HG03060 (cell line): ENCODE measurements at regions not wholly inside any gene's neighbourhood (a gene's known extent, or its start where the extent isn't known, plus 50 kb on each side); places are given as distances from the start of the nearest gene placed in this dataset.

Source experiments
- ATAC-seq: cut with Tn5 transposase; IDR thresholded peaks from one replicate; pipeline ENCODE4 v1.9.1; 2021; ENCODE audit warnings: low read depth, moderate number of reproducible peaks; ENCODE audit not compliant: unreplicated experiment

- no peak for ATAC-seq
Observed at GRCh38 chr6:119591235-119591634, 241.7 kb upstream of the MAN1A1 start.

GRCh38 chr6:119590066-119590465, 240.5 kb upstream of the MAN1A1 start:
- no peak for ATAC-seq

- ATAC-seq, result no peak
Observed at GRCh38 chr6:119587537-119587936, 238.0 kb upstream of the MAN1A1 start.

GRCh38 chr6:119586250-119586882, 236.8 kb upstream of the MAN1A1 start:
- ATAC-seq, result peak; percentile 58

- no peak for ATAC-seq
Observed at GRCh38 chr6:119584088-119584487, 234.5 kb upstream of the MAN1A1 start.

GRCh38 chr6:119581220-119581619, 231.7 kb upstream of the MAN1A1 start:
- no peak for ATAC-seq

- ATAC-seq, result no peak
Observed at GRCh38 chr6:119575721-119576120, 226.2 kb upstream of the MAN1A1 start.

- ATAC-seq, result no peak
Observed at GRCh38 chr6:119568580-119568979, 219.0 kb upstream of the MAN1A1 start.

GRCh38 chr6:119566546-119567260, 217.1 kb upstream of the MAN1A1 start:
- no peak for ATAC-seq

- no peak for ATAC-seq
Observed at GRCh38 chr6:119565893-119566292, 216.3 kb upstream of the MAN1A1 start.

GRCh38 chr6:119562168-119562567, 212.6 kb upstream of the MAN1A1 start:
- ATAC-seq, result no peak

GRCh38 chr6:119559586-119559985, 210.0 kb upstream of the MAN1A1 start:
- no peak for ATAC-seq

- no peak for ATAC-seq
Observed at GRCh38 chr6:119557239-119557638, 207.7 kb upstream of the MAN1A1 start.

GRCh38 chr6:119552021-119552420, 202.5 kb upstream of the MAN1A1 start:
- ATAC-seq, result no peak

- no peak for ATAC-seq
Observed at GRCh38 chr6:119547024-119547423, 197.5 kb upstream of the MAN1A1 start.

- no peak for ATAC-seq
Observed at GRCh38 chr6:119545245-119545644, 195.7 kb upstream of the MAN1A1 start.

GRCh38 chr6:119544325-119545175, 195.0 kb upstream of the MAN1A1 start:
- ATAC-seq, result no peak

- ATAC-seq, result no peak
Observed at GRCh38 chr6:119543332-119543731, 193.8 kb upstream of the MAN1A1 start.

GRCh38 chr6:119542037-119542436, 192.5 kb upstream of the MAN1A1 start:
- no peak for ATAC-seq

- ATAC-seq, result no peak
Observed at GRCh38 chr6:119541132-119541905, 191.8 kb upstream of the MAN1A1 start.

GRCh38 chr6:119540417-119540816, 190.9 kb upstream of the MAN1A1 start:
- ATAC-seq, result no peak
